ENCODE measurements at regions not wholly inside any gene's neighbourhood (a gene's known extent, or its start where the extent isn't known, plus 50 kb on each side); places are given as distances from the start of the nearest gene placed in this dataset.
"Not testable (repeated sequence)": the region's sequence is repeated elsewhere in the genome, so short reads cannot be mapped to it uniquely, and the experiment has no call there.

DNA sequence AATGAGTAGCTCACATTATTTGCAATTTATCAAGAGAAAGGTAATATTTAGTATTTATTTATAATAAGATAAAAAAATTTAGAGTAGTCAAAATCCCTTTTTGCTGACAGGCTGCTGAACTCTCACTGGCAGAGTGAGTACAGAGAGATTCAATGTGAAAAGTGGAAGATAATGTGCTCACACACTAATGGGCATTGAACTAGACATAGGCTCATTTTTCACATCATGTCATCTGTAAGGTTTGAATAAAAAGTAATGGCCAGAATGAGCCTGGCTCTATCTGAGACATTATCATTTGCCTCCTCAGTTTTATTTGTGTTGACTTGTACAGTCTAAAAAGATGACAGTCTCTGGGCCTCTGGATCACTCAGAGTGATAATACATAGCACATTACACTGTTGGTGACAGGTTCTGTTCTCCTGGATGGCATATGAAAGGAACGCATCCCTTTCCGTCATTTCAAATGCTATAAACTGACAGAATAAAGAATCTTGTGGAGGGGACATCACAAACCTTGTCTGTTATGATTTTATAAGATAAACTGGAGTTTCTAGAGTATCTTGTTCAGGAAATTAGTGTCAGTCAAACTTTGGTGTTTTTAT, 812.9 kb downstream of the NR4A2 start:
- no peaks in the 10 kb centered on the region for H3K9me3 Mint-ChIP-seq
- ATAC-seq (ENCODE audit: low read depth), result no peak
- no peaks in the 10 kb centered on the region for H3K27me3 Mint-ChIP-seq
- no peak overlapping the region for H3K4me3 Mint-ChIP-seq
- no peaks in the 10 kb centered on the region for H3K36me3 Mint-ChIP-seq
- no peak for DNase-seq (ENCODE audit: low spot score in 2 of 2)
- no peak overlapping the region for H3K27ac Mint-ChIP-seq
- no peaks in the 10 kb centered on the region for H3K4me1 Mint-ChIP-seq

DNA sequence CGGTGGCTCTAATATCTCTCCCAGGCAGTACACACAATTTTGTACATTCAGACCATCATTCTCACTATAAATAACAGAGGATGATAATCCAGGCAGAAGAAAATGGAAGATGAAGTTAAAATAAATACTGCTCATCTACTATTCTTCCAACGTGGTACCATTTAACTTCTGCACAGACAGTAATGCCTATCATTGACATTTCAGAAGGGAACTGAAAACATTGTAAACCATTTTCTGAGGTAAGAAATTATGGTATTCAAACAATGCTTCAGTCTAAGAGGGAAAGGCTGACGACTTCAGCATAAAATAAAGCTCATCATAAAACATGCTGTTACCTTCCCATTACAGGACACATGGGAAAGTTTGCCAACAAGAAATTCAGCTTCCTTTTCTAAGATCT, 814.4 kb downstream of the NR4A2 start:
- no peak overlapping the region for H3K4me3 Mint-ChIP-seq
- H3K27ac Mint-ChIP-seq, result no peak overlapping the region
- no peak for DNase-seq (ENCODE audit: low spot score in 2 of 2)
- no peaks in the 10 kb centered on the region for H3K36me3 Mint-ChIP-seq
- peaks cover 2% of the 10 kb centered on the region for H3K9me3 Mint-ChIP-seq
- H3K4me1 Mint-ChIP-seq, result no peaks in the 10 kb centered on the region
- H3K27me3 Mint-ChIP-seq, result no peaks in the 10 kb centered on the region
- no peak for ATAC-seq (ENCODE audit: low read depth)

DNA sequence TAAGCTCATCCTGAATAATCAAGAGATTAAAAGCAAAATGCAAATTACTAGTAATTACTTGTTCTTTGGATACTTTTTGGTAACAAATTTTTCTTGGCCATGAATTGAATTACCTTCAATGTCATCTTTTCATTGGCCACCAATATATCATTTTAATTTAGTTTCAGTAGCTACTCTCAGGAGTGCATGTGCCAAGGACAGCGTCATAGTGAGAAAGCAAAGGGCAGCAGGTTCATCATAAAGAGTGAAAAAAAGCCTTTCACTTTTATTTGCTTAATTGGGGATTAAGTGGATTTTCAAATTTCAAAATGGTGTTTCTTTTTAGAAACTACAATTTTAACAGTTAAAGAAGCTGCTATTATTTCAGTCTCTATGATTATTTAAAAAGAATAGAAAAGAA, 815.2 kb downstream of the NR4A2 start:
- ATAC-seq (ENCODE audit: low read depth) (no peak), DNase-seq (ENCODE audit: low spot score in 2 of 2) (no peak)
- no peaks in the 10 kb centered on the region for H3K36me3 Mint-ChIP-seq
- no peak overlapping the region for H3K27ac Mint-ChIP-seq
- H3K4me3 Mint-ChIP-seq, result no peak overlapping the region
- no peaks in the 10 kb centered on the region for H3K27me3 Mint-ChIP-seq
- H3K4me1 Mint-ChIP-seq, result no peaks in the 10 kb centered on the region
- H3K9me3 Mint-ChIP-seq, result peaks cover 2% of the 10 kb centered on the region

DNA sequence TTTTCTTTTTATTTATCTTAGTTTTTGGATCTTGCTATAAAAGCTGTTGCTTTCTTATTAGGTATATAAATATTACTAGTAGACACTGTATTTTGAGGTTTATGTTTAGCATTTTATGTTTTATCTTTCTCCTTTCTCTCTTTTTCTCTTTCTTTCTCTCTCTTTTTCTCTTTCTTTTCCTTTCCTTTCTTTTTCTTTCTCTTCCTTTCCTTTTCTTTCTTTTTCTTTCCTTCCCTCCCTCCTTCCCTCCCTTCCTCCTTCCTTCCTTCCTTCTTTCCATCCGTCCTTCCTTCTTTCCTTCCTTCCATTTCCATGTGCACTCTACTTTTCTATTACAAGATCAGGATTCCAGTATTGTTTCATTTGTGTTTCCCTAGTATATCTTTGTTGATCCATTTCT, 814.8 kb downstream of the KCNJ3 start:
- no peak for ATAC-seq (ENCODE audit: low read depth)
- Mint-ChIP-seq H3K9me3 (peaks cover 2% of the 10 kb centered on the region), H3K4me3 (no peak overlapping the region), H3K27me3 (no peaks in the 10 kb centered on the region), H3K4me1 (no peaks in the 10 kb centered on the region), H3K27ac (no peak overlapping the region), H3K36me3 (no peaks in the 10 kb centered on the region)
- DNase-seq (ENCODE audit: low spot score in 2 of 2), result no peak

GRCh38 chr2:155502766-155503165, 804.3 kb downstream of the KCNJ3 start:
- Mint-ChIP-seq H3K27me3 (no peaks in the 10 kb centered on the region), H3K4me3 (no peak overlapping the region), H3K36me3 (no peaks in the 10 kb centered on the region), H3K27ac (no peak overlapping the region), H3K9me3 (peaks cover 6% of the 10 kb centered on the region), H3K4me1 (no peaks in the 10 kb centered on the region)
- ATAC-seq (ENCODE audit: low read depth) (no peak), DNase-seq (ENCODE audit: low spot score in 2 of 2) (no peak)

- H3K4me3 Mint-ChIP-seq, result no peak overlapping the region
- peaks cover 4% of the 10 kb centered on the region for H3K9me3 Mint-ChIP-seq
- no peak overlapping the region for H3K27ac Mint-ChIP-seq
- DNase-seq (ENCODE audit: low spot score in 2 of 2), result no peak
- no peak for ATAC-seq (ENCODE audit: low read depth)
- no peaks in the 10 kb centered on the region for H3K27me3 Mint-ChIP-seq
- no peaks in the 10 kb centered on the region for H3K4me1 Mint-ChIP-seq
- no peaks in the 10 kb centered on the region for H3K36me3 Mint-ChIP-seq
Measured at GRCh38 chr2:155498106-155498505, 799.6 kb downstream of the KCNJ3 start.

GRCh38 chr2:155494744-155495143, 796.2 kb downstream of the KCNJ3 start:
- no peak overlapping the region for H3K27ac Mint-ChIP-seq
- ATAC-seq (ENCODE audit: low read depth), result no peak
- no peaks in the 10 kb centered on the region for H3K27me3 Mint-ChIP-seq
- H3K9me3 Mint-ChIP-seq, result peaks cover 3% of the 10 kb centered on the region
- H3K36me3 Mint-ChIP-seq, result no peaks in the 10 kb centered on the region
- no peak overlapping the region for H3K4me3 Mint-ChIP-seq
- H3K4me1 Mint-ChIP-seq, result no peaks in the 10 kb centered on the region
- DNase-seq (ENCODE audit: low spot score in 2 of 2), result no peak

GRCh38 chr2:155485141-155485842, 786.8 kb downstream of the KCNJ3 start:
- ATAC-seq (ENCODE audit: low read depth), result no peak
- no peak overlapping the region for H3K4me3 Mint-ChIP-seq
- no peak overlapping the region for H3K27ac Mint-ChIP-seq
- no peak for DNase-seq (ENCODE audit: low spot score in 2 of 2)
- H3K9me3 Mint-ChIP-seq, result peaks cover 2% of the 10 kb centered on the region
- no peaks in the 10 kb centered on the region for H3K36me3 Mint-ChIP-seq
- H3K27me3 Mint-ChIP-seq, result no peaks in the 10 kb centered on the region
- no peaks in the 10 kb centered on the region for H3K4me1 Mint-ChIP-seq

DNA sequence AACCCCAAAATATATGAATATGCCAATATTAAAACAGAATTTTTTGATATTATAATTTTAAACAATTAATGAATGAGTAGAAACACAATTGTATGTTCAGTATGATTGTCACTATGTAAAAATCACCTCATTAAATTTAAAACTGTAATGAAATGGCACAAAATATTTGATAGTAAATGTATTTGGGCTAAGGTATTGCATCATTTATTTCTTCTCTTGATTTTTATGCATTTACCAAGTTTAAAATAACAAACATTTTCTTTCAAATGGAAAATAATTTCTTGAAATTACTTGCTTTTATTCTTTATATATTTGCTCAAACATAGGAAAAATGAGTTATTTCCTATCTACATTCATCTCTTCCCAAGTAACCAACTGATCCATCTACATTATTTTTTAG, 782.6 kb downstream of the KCNJ3 start:
- Mint-ChIP-seq H3K36me3 (no peaks in the 10 kb centered on the region), H3K27ac (no peak overlapping the region), H3K4me1 (no peaks in the 10 kb centered on the region), H3K9me3 (peaks cover 4% of the 10 kb centered on the region), H3K27me3 (no peaks in the 10 kb centered on the region), H3K4me3 (no peak overlapping the region)
- DNase-seq (ENCODE audit: low spot score in 2 of 2) (no peak), ATAC-seq (ENCODE audit: low read depth) (no peak)

DNA sequence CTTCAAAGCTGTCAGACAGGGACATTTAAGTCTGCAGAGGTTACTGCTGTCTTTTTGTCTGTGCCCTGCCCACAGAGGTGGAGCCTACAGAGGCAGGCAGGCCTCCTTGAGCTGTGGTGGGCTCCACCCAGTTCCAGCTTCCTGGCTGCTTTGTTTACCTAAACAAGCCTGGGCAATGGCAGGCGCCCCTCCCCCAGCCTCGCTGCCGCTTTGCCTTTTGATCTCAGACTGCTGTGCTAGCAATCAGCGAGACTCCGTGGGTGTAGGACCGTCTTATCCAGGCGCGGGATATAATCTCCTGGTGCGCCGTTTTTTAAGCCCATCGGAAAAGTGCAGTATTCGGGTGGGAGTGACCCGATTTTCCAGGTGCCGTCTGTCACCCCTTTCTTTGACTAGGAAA, 773.5 kb downstream of the KCNJ3 start:
- H3K4me3 Mint-ChIP-seq; ATAC-seq (ENCODE audit: low read depth); H3K9me3 Mint-ChIP-seq; DNase-seq (ENCODE audit: low spot score in 2 of 2); H3K27ac Mint-ChIP-seq; H3K36me3 Mint-ChIP-seq; H3K4me1 Mint-ChIP-seq; H3K27me3 Mint-ChIP-seq: not testable (repeated sequence)

- no peaks in the 10 kb centered on the region for H3K36me3 Mint-ChIP-seq
- H3K4me3 Mint-ChIP-seq, result no peak overlapping the region
- H3K27me3 Mint-ChIP-seq, result no peaks in the 10 kb centered on the region
- no peaks in the 10 kb centered on the region for H3K9me3 Mint-ChIP-seq
- no peak overlapping the region for H3K27ac Mint-ChIP-seq
- no peaks in the 10 kb centered on the region for H3K4me1 Mint-ChIP-seq
- ATAC-seq (ENCODE audit: low read depth) (no peak), DNase-seq (ENCODE audit: low spot score in 2 of 2) (no peak)
Measured at GRCh38 chr2:155456222-155456621, 757.7 kb downstream of the KCNJ3 start.

DNA sequence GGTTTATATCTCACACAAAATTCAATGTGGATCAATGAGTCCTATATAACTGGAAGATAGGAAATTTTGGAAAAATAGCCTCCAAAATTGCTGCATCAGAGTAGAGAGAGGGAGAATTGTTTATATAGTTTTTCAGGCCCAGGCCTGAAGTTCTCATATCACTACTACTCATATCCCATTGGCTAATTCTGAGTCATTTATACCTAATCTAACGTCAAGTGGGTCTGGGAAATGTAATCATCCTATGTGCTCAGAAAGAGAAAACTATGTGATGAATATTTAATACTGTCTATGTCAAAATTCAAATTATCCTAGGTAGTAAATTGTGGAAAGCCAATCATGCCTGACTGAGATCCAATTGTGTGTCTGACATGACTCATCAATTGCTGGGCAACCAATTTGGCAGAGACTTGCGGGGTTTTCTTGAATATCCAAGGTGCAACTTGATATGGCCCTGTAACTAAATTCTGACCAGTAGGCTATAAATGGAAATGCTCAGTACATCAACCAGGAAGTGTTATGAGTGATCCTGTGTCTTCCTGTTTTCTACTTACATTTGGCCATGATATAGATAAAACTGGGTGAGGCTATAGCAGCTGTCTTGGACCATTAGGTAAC, 744.4 kb downstream of the KCNJ3 start:
- ATAC-seq (ENCODE audit: low read depth) (no peak), DNase-seq (ENCODE audit: low spot score in 2 of 2) (no peak)
- no peaks in the 10 kb centered on the region for H3K36me3 Mint-ChIP-seq
- no peak overlapping the region for H3K27ac Mint-ChIP-seq
- no peaks in the 10 kb centered on the region for H3K27me3 Mint-ChIP-seq
- H3K9me3 Mint-ChIP-seq, result peaks cover 3% of the 10 kb centered on the region
- no peak overlapping the region for H3K4me3 Mint-ChIP-seq
- no peaks in the 10 kb centered on the region for H3K4me1 Mint-ChIP-seq

DNA sequence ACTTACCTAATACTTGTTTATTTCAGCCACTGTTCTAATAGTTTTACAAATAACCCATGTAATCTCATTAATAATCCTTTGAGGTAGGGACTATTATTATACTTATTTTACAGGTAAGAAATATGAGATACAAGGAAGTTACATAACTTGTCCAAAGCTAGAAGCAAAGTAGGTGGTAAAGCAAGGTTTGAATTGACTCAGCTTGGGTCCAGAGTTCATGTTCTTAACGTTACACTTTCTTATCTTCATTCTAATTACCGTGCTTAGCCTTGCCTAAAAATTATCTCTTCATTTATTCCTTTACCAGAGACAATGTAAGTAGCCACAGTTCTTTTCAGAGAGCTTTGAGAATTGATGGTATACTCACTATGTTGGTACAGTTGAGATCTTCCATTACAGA, 743.6 kb downstream of the KCNJ3 start:
- no peaks in the 10 kb centered on the region for H3K36me3 Mint-ChIP-seq
- DNase-seq (ENCODE audit: low spot score in 2 of 2) (no peak), ATAC-seq (ENCODE audit: low read depth) (no peak)
- no peaks in the 10 kb centered on the region for H3K4me1 Mint-ChIP-seq
- no peak overlapping the region for H3K4me3 Mint-ChIP-seq
- peaks cover 3% of the 10 kb centered on the region for H3K9me3 Mint-ChIP-seq
- no peaks in the 10 kb centered on the region for H3K27me3 Mint-ChIP-seq
- no peak overlapping the region for H3K27ac Mint-ChIP-seq

DNA sequence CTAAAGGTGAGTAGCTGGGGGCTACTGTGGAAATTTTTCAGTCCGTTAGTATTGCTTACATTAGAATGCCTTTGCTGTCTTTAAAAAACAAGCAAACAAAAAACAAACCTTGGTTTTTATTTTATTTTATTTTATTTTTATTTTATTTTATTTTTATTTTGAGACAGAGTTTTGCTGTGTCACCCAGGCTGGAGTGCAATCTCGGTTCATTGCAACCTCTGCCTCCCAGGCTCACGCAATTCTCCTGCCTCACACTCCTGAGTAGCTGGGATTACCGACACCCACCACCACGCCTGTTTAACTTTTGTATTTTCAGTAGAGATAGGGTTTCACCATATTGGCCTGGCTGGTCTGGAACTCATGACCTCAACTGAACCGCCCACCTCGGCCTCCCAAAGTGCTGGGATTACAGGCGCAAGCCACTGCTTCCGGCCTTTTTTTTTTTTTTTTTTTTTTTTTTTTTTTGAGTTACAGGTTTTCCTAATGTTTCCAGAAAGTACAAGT, 732.6 kb downstream of the KCNJ3 start:
- DNase-seq (ENCODE audit: low spot score in 2 of 2), result no peak
- Mint-ChIP-seq H3K27ac (no peak overlapping the region), H3K4me1 (no peaks in the 10 kb centered on the region), H3K9me3 (peaks cover 1% of the 10 kb centered on the region), H3K27me3 (no peaks in the 10 kb centered on the region), H3K4me3 (no peak overlapping the region), H3K36me3 (no peaks in the 10 kb centered on the region)
- no peak for ATAC-seq (ENCODE audit: low read depth)

DNA sequence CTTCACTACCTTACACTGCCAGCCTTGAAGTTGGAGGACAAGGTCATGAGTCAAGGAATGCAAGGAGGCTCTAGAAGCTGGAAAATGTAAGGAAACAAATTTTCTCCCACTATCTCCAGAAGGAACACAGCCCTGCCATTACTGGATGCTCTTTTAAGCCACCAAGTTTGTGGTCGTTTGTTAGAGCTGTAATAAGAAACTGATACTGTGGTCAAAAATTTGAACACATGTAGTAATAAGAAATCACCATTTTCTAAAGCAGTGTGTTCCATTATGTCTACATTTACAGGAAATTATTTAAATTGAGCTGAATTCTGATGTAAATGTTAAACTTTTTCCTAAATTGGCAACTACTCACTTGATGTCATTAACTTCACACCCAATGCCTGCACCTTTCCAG, 729.0 kb downstream of the KCNJ3 start:
- Mint-ChIP-seq H3K4me3 (no peak overlapping the region), H3K36me3 (no peaks in the 10 kb centered on the region), H3K27me3 (no peaks in the 10 kb centered on the region), H3K4me1 (no peaks in the 10 kb centered on the region), H3K27ac (no peak overlapping the region), H3K9me3 (no peaks in the 10 kb centered on the region)
- no peak for ATAC-seq (ENCODE audit: low read depth)
- no peak for DNase-seq (ENCODE audit: low spot score in 2 of 2)

Data from memory B cell (primary cell).